CD4-positive, alpha-beta T cell treated with Interleukin-4 for 1 hour (primary cell): ENCODE measurements at regions not wholly inside any gene's neighbourhood (a gene's known extent, or its start where the extent isn't known, plus 50 kb on each side); places are given as distances from the start of the nearest gene placed in this dataset.
"Not testable (repeated sequence)": the region's sequence is repeated elsewhere in the genome, so short reads cannot be mapped to it uniquely, and the experiment has no call there.

Experiments used
- DNase-seq, 2 donors: peaks; one replicate each; pipeline ENCODE4 v3.0.0-alpha.2; 2020 to 2022

DNA sequence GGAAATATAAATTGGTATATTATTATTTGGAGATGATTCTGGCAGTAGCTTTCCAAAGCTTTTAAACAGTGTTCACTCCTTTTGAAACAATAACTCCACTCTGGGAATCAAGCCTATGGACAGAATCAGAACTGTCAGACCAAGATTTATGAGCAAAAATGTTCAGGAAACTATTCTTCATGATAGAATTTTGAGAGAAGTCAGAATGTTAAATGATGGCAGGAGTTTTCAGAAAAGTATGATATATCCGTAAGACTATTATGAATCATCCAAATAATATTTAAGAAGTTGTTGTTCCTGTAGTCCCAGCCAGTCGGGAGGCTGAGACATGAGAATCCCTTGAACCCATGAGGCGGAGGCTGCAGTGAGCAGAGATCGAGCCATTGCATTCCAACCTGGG lies 50.5 kb upstream of the ADGRG2 start:
- no peak for DNase-seq

DNA sequence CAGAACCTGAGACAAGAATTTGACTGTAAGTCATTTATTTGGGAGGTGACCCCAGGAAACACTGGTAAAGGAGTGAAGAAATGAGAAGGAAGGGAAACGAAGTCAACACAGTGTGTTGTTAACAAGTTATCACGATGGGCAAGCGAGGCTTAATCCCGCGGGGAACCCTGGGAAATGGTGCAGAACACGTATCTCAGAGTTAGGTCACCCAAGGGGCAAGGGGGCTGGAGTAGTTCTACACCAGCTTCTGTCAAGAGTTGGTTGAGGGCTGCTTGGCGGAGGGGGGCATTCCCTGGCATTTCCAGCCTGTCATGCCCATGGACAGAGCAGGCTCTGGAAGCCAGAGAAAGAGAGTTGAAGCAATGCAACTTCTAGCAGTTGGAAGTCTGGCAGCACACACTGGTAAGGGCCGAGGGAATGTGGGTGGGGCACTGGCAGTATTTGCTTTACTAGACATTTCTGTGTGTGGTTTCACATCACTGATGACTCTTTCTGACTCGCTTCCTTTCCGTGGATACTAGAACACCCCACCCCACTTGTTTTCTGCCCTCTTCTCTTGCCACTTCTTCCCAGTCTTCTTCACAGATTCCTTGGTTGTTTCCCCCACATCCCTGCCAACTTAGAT lies 52.2 kb upstream of the ADGRG2 start:
- DNase-seq: no peak

DNA sequence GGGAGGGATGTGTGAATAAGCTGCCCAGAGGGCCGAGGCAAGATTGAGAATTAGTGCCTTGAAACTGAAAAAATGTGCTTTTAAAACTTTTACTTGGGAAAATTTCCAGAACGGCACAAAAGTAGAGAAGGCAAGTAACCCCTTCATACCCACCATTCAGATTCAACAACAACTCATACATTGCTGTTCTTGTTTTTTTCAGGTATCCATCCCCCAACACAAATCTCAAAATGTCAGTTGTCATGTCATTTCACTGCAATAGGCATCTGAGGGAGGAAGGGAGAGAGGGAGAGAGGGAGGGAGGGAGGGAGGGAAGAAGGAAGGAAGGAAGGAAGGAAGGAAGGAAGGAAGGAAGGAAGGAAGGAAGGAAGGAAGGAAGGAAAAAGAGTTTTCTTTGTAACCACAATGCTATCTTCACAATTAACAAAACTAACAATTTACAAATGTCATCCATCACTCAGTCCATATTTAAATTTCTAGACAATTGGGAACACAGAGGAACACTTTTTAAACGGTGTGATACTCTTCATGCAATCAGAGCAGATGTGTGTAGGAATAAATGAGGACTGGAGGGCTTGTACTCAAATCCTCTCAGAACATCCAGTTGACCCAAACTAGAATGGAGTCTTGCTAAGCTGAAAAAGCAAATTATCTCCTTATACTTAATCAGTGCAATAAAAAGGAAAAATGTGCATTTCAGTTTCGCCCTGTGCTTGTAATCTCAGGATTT lies 54.8 kb upstream of the ADGRG2 start:
- no peak for DNase-seq

DNA sequence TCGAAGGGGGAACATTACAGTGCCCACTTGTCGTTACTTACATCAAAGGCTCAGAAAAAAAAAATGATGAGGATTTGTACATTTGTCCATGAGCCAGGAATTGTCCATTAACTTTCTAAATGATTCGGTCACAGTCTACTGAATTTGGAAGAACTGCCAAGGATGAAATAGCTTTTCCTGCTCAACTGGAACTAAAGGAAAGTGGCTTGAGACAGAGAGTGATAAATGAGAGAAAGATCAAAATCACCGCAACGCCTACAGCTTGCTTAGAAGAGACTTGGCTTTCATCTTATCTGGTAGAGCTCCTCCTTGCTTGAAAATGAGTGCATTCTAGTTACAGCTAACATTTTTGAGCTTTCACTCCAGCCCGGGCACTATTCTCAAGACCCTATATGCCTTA lies 55.5 kb upstream of the ADGRG2 start:
- DNase-seq: no peak

- no peak for DNase-seq
Measured at GRCh38 chrX:19178402-19178801, 56.1 kb upstream of the ADGRG2 start.

DNA sequence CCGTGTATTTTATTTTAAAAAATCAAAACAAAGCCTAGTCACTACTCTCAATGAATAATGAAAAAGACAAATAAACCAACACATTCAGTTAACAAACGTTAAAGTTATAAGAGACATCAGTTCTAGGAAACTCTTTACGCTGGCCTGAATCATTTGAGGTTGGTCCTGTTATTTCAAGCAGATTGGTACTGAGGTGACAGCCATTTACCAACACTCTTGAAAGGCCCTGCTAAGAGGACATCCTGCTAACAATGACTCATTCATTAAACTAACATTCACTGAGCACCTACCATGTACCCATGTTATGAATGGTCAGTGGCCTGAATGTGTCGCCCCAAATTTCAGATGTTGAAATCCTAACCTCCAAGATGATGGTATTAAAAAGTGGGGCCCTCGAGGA lies 57.1 kb upstream of the ADGRG2 start:
- DNase-seq: no peak

DNA sequence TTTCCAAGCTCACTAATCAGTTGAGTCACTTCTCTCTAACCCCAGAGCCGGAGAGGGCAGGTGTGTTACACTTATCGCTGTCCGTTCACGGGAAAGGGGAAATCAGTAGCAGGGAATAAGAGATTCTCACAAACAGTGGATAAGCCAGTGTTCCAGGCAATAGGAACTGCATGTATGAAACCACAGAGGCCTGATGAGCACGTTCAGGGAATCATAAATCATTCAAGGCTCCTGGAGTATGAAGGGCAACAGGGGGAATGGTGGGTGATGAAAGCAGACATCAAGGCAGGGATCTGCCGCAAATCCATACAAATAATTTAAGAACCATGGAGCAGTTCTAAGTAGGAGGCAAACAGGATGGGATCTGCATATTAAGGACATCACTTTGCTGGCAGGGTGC lies 59.1 kb upstream of the ADGRG2 start:
- no peak for DNase-seq

- DNase-seq: no peak
Measured at GRCh38 chrX:19182785-19183184, 60.5 kb upstream of the ADGRG2 start.

GRCh38 chrX:19183761-19184477 lies 61.7 kb upstream of the ADGRG2 start:
- DNase-seq: no peak

GRCh38 chrX:19188566-19188965 lies 66.3 kb upstream of the ADGRG2 start:
- DNase-seq: no peak

- DNase-seq: no peak
Measured at GRCh38 chrX:19190902-19191301, 68.6 kb upstream of the ADGRG2 start.

- DNase-seq: no peak
Measured at GRCh38 chrX:19193565-19193964, 71.3 kb upstream of the ADGRG2 start.

DNA sequence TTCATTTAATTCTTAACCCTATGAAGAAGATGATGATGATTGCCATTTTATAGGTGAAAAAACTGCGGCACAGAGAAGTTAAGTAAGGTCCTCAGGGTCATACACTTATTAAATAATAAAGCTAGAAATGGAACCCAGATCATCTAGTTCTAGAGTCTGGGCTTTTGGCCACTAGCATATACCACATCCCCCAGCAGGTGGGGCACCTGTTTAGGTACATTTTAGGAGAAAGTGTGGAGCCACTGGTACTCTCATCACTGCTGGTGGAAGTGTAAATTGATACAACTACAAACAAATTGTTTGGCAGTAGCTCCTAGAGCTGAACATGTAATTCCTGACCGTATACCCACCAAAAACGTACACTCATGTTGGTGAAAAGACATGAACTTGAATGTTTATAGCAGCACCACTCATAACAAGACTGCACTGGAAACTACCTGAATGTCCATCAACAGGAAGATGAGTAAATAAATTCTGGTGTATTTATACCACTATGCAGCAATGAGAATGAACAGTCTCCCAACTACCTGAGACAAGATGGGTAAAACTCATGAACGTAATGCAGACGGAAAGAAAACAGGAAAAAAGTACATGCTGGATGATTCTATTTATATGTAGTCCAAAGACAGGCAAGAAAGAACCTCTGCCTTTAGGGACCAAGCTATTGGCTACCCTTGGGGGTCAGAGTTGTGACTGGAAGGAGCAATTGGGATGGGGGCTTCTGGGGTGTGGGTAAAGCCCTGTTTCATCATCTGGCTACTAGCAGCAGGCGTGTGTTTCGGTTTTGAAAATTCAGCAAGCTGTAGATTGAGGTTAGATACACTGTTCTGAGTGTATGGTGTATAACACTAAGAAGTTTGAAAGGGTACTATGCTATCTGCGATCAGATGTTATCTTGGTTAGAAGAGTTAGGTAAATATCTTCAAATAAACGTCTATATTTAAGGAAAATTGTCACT lies 72.3 kb upstream of the ADGRG2 start:
- DNase-seq: no peak

DNA sequence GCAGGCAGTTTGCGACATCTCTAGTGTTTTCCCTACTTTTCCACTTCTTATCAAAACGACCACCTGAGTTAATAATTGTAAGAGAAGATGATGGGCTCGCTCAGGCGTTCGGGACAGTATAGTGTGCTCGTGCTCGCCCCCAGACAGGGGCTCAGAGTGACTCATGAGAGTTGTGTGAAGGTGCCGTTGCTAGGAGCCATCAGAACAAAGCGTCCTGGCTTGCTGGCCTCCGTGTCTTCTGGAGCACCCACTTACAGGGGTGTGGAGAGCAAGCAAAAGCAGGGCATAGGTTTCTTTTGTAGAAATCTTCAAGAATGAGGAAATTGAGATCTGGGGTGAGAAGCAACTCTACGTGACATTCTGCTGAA lies 73.0 kb upstream of the ADGRG2 start:
- DNase-seq: no peak

DNA sequence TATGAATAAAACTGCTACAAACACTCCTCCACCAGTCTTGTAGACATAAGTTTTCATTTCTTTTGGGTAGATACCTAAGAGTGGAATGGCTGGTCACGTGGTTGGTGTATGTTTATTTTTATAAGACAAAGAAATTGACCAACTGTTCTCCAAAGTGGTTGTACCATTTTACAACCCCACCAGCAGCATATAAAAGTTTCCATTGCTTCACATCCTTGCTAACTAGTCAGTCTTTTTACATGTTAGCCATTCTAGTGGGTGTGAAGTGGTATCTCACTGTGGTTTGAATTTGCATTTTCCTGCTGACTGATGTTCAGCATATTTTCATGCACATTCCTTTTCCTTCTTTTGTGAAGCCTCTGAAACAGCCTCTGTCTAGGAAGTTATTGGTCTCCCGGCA lies 76.2 kb upstream of the ADGRG2 start:
- DNase-seq: no peak

DNA sequence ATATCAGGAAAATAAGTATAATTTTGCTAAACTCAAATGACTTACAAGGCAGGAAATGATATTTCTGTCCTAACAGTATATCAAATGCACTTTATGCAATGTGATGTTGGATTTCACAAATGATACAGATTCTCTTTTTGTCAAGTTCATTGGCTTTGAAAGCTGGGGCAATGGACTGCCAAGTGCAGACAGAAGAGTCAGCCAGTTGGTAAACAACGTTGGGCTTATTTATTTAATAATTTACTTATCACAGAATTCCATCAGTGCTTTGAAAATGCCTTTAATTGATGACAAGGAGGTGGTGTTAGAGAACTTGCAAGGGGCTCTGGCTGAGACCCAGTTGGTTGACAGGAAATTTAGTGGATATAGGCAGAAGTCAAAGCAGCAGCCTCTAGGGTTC lies 79.9 kb upstream of the ADGRG2 start:
- no peak for DNase-seq

GRCh38 chrX:19204636-19205035 lies 82.4 kb upstream of the ADGRG2 start:
- DNase-seq: no peak

DNA sequence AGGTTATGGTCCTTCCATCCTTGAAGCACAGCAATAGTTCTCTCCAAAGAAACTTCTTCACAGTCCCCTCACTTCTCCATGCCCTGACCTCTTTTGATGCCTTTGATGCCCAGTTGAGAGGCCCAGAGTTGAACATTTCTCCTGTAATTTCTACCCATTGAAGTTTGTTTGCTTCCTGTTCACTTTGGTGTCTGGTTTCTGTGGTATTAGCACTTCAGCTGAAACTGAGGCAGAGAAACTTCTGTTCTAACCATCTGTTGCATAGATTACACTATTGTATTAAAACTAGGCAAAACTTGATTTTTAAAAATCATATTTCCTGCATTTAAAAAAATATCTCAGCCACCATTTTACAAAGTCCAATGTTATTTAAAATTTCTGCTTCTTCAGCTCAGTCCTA lies 89.8 kb upstream of the ADGRG2 start:
- DNase-seq: no peak

DNA sequence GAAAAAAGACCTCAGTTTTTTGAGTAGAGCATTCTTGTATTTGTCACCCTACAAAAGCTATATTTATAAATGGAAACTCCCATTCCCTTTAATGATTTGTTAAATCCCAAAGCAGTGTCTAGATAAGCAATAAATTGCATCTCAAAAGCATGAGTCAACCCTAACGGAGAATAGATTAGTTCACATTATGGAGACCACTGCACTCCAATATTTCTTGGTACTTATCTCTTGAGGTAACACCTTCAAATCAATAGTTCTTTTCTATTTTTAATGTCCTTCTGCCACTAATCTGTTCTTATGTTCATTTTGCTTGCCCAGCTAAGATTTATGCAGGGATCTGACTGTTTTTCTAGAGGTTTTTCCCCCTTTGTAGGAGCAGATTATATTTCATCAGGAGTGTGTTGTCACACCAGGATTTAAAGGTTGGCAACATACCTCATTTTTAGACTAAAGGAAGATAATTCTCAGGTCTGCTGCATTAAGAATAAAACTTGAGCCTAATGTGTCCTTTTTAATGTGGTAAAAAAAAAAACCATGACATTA lies 91.4 kb upstream of the ADGRG2 start:
- DNase-seq: no peak

DNA sequence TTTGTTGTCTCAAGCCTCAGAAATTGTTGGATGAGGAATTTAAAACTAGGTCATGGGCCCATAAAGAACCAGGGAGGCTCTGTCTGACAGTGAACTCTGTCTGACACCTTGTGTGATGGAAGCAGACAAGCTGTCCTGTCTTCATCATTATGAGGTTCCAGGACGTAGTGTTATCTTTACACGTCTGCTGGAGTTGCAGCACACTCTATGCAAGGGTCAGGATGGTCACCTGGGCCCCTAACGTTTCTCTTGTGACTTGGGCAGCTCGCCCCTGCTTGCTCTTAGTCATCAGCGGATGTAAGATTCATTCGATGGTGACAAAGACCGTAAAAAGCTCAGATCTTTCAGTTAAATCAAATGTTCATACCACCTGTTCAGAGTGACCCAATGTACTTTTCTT lies 92.0 kb upstream of the ADGRG2 start:
- no peak for DNase-seq

DNA sequence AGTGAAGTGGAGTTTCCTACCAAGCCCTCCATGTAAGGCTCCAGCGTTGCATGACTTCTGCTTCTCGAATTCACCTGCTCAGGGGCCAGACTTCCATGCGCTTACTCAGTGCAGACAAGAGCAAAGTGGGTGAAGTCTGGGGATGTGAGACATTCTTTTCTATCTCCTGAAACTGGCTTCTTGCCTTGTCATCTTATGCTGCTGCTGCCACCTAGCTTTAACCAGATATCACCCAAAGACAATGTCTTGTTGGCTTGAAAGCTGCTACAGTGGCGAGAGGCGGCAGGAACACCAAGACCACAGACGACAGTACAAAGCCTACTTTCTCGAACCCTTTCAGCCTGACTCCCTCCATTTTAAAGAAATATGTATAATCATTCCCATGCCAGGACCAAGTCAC lies 103.6 kb upstream of the ADGRG2 start:
- peak in 1 of 2 donors; percentile 8 for DNase-seq

- not testable (repeated sequence) for DNase-seq
Measured at GRCh38 chrX:19229896-19230295, 107.6 kb upstream of the ADGRG2 start.

- DNase-seq: no peak
Measured at GRCh38 chrX:19237901-19238300, 105.8 kb upstream of the PDHA1 start.
